Fibroblast of lung (primary cell): ENCODE measurements at regions not wholly inside any gene's neighbourhood (a gene's known extent, or its start where the extent isn't known, plus 50 kb on each side); places are given as distances from the start of the nearest gene placed in this dataset.
"Not testable (repeated sequence)": the region's sequence is repeated elsewhere in the genome, so short reads cannot be mapped to it uniquely, and the experiment has no call there.

ENCODE experiments used
- DNase-seq, 2 donors: peaks; one replicate each; pipeline versions ENCODE4 v3.0.0 to v3.0.0-alpha.2; 2010; ENCODE audit warnings: low read depth in 2 of 2
- H2AFZ ChIP-seq: 2 replicates; pipeline ENCODE4 v1.5.1; 2012; ENCODE audit warnings: low read length, control low read depth, inconsistent platforms
- H3K27ac ChIP-seq: 2 replicates; pipeline ENCODE4 v1.5.1; 2011; ENCODE audit warnings: low read length, control low read depth; ENCODE audit not compliant: insufficient read depth
- H3K27me3 ChIP-seq: 2 replicates; pipeline ENCODE4 v1.5.1; 2011; ENCODE audit warnings: mild to moderate bottlenecking, low read length; ENCODE audit not compliant: control insufficient read depth, insufficient read depth
- H3K36me3 ChIP-seq: 2 replicates; pipeline ENCODE4 v1.5.1; 2011; ENCODE audit warnings: low read length; ENCODE audit not compliant: control insufficient read depth, insufficient read depth
- H3K4me1 ChIP-seq: 2 replicates; pipeline ENCODE4 v1.5.1; 2011; ENCODE audit warnings: low read length; ENCODE audit not compliant: control insufficient read depth, insufficient read depth; ENCODE audit errors: extremely low read depth
- H3K4me2 ChIP-seq: 2 replicates; pipeline ENCODE4 v1.5.1; 2011; ENCODE audit warnings: low read length, control low read depth; ENCODE audit not compliant: insufficient read depth; ENCODE audit errors: extremely low read depth
- H3K4me3 ChIP-seq, 4 experiments: fragments of 200-600 bp in 1 of 4; sonication (generic) in 1 of 4; replicated peaks in 1 of 4; 2 replicates each; pipeline ENCODE4 v1.5.1; 2011 to 2016; ENCODE audit warnings: low read length in 4 of 4, low read depth in 3 of 4, mild to moderate bottlenecking in 3 of 4, control low read depth in 2 of 4, inconsistent platforms in 1 of 4, mixed read lengths in 1 of 4; ENCODE audit not compliant: insufficient read depth in 1 of 4; ENCODE audit errors: control extremely low read depth in 1 of 4
- H3K79me2 ChIP-seq: 2 replicates; pipeline ENCODE4 v1.5.1; 2012; ENCODE audit warnings: mild to moderate bottlenecking, low read length, inconsistent platforms; ENCODE audit not compliant: control insufficient read depth, insufficient read depth
- H3K9ac ChIP-seq: 2 replicates; pipeline ENCODE4 v1.5.1; 2011; ENCODE audit warnings: mild to moderate bottlenecking, low read length, control low read depth; ENCODE audit not compliant: insufficient read depth
- H3K9me3 ChIP-seq: 2 replicates; pipeline ENCODE4 v1.5.1; 2012; ENCODE audit warnings: low read depth, low read length; ENCODE audit not compliant: control insufficient read depth, insufficient read depth
- H4K20me1 ChIP-seq: 2 replicates; pipeline ENCODE4 v1.5.1; 2011; ENCODE audit warnings: low read length; ENCODE audit not compliant: control insufficient read depth, insufficient read depth; ENCODE audit errors: extremely low read depth
- CTCF ChIP-seq, 2 donors: IDR thresholded peaks in 1 of 2; conservative IDR thresholded peaks in 1 of 2; 1 replicate in 1 of 2; 2 replicates in 1 of 2; pipeline ENCODE4 v1.5.1; 2011 to 2012; ENCODE audit warnings: low read length in 2 of 2, control low read depth in 1 of 2, inconsistent platforms in 1 of 2, low read depth in 1 of 2, mild to moderate bottlenecking in 1 of 2
- EZH2 ChIP-seq: IDR thresholded peaks from 2 replicates; pipeline ENCODE4 v1.5.1; 2012; ENCODE audit warnings: low read length, control low read depth, mild to moderate bottlenecking; ENCODE audit errors: missing control alignments

- H3K79me2 ChIP-seq: no peaks in the 10 kb centered on the region
- H3K9ac ChIP-seq: no peak overlapping the region
- no peaks in the 10 kb centered on the region for H3K9me3 ChIP-seq
- no peak overlapping the region for H2AFZ ChIP-seq
- no peak overlapping the region for H3K4me3 ChIP-seq
- no peaks in the 10 kb centered on the region for H4K20me1 ChIP-seq
- H3K27me3 ChIP-seq: no peaks in the 10 kb centered on the region
- TF ChIP-seq CTCF (conservative IDR thresholded peaks at IDR 0.05 in 1 of 2, IDR thresholded peaks at IDR 0.05 in 1 of 2; ENCODE audit: low read depth in 1 of 2, low read length in 2 of 2) (no peak), EZH2 (no peak)
- no peak for DNase-seq
- no peak overlapping the region for H3K27ac ChIP-seq
- no peaks in the 10 kb centered on the region for H3K36me3 ChIP-seq
- no peaks in the 10 kb centered on the region for H3K4me1 ChIP-seq
- H3K4me2 ChIP-seq: no peak overlapping the region
Measured at GRCh38 chrX:67347145-67347544, 196.7 kb upstream of the AR start.

- H3K4me2 ChIP-seq: no peak overlapping the region
- no peak overlapping the region for H3K9ac ChIP-seq
- H3K79me2 ChIP-seq: no peaks in the 10 kb centered on the region
- no peak for TF ChIP-seq EZH2
- no peak for TF ChIP-seq CTCF (conservative IDR thresholded peaks at IDR 0.05 in 1 of 2, IDR thresholded peaks at IDR 0.05 in 1 of 2; ENCODE audit: low read depth in 1 of 2, low read length in 2 of 2)
- no peaks in the 10 kb centered on the region for H3K36me3 ChIP-seq
- H3K27me3 ChIP-seq: no peaks in the 10 kb centered on the region
- no peak overlapping the region for H3K27ac ChIP-seq
- no peaks in the 10 kb centered on the region for H4K20me1 ChIP-seq
- H3K4me3 ChIP-seq: no peak overlapping the region
- H3K4me1 ChIP-seq: no peaks in the 10 kb centered on the region
- no peak overlapping the region for H2AFZ ChIP-seq
- DNase-seq: no peak
- no peaks in the 10 kb centered on the region for H3K9me3 ChIP-seq
Measured at GRCh38 chrX:67351411-67351810, 192.4 kb upstream of the AR start.

GRCh38 chrX:67353651-67354370 is 190.0 kb upstream of the AR start:
- DNase-seq: peak in 1 of 2 donors; percentile 1
- Histone ChIP-seq H2AFZ (no peak overlapping the region), H3K27ac (no peak overlapping the region), H4K20me1 (no peaks in the 10 kb centered on the region), H3K79me2 (no peaks in the 10 kb centered on the region), H3K4me2 (peak overlapping the region; percentile 44), H3K27me3 (no peaks in the 10 kb centered on the region), H3K4me3 (no peak overlapping the region), H3K9ac (no peak overlapping the region), H3K4me1 (no peaks in the 10 kb centered on the region), H3K9me3 (no peaks in the 10 kb centered on the region), H3K36me3 (no peaks in the 10 kb centered on the region)
- TF ChIP-seq CTCF (conservative IDR thresholded peaks at IDR 0.05 in 1 of 2, IDR thresholded peaks at IDR 0.05 in 1 of 2; ENCODE audit: low read depth in 1 of 2, low read length in 2 of 2) (no peak), EZH2 (no peak)

GRCh38 chrX:67361267-67361666 is 182.6 kb upstream of the AR start:
- H2AFZ ChIP-seq, H3K4me2 ChIP-seq, H3K36me3 ChIP-seq, H3K9me3 ChIP-seq, H3K4me3 ChIP-seq, DNase-seq, H3K27me3 ChIP-seq, H4K20me1 ChIP-seq, H3K9ac ChIP-seq, H3K79me2 ChIP-seq, H3K27ac ChIP-seq, H3K4me1 ChIP-seq: not testable (repeated sequence)
